Glomerular endothelial cell (primary cell): ENCODE measurements at regions not wholly inside any gene's neighbourhood (a gene's known extent, or its start where the extent isn't known, plus 50 kb on each side); places are given as distances from the start of the nearest gene placed in this dataset.

Experiments used
- DNase-seq: peaks from one replicate; pipeline ENCODE4 v3.0.0-alpha.2; 2011; ENCODE audit warnings: low read depth, low spot score; ENCODE audit errors: extremely low read depth

- DNase-seq = no peak
These were observed 76.1 kb upstream of the CDH5 start for GRCh38 chr16:66290431-66290830.

GRCh38 chr16:66289986-66290385 is 76.5 kb upstream of the CDH5 start:
- DNase-seq = no peak

- DNase-seq = no peak
These were observed 77.3 kb upstream of the CDH5 start for GRCh38 chr16:66289051-66289680.

- no peak for DNase-seq
These were observed 78.6 kb upstream of the CDH5 start for GRCh38 chr16:66287926-66288325.

GRCh38 chr16:66287416-66287815 is 79.1 kb upstream of the CDH5 start:
- no peak for DNase-seq

- DNase-seq = no peak
These were observed 80.0 kb upstream of the CDH5 start for GRCh38 chr16:66286527-66286926.

- DNase-seq = no peak
These were observed 87.8 kb upstream of the CDH5 start for GRCh38 chr16:66278604-66279262.

- no peak for DNase-seq
These were observed 88.4 kb upstream of the CDH5 start for GRCh38 chr16:66278111-66278531.

GRCh38 chr16:66277311-66278070 is 89.0 kb upstream of the CDH5 start:
- no peak for DNase-seq

- peak; percentile 48 for DNase-seq
These were observed 90.6 kb upstream of the CDH5 start for GRCh38 chr16:66275775-66276428.

- DNase-seq = peak; percentile 7
These were observed 92.0 kb upstream of the CDH5 start for GRCh38 chr16:66274335-66275110.

- no peak for DNase-seq
These were observed 92.7 kb upstream of the CDH5 start for GRCh38 chr16:66273644-66274334.

GRCh38 chr16:66273053-66273452 is 93.4 kb upstream of the CDH5 start:
- no peak for DNase-seq

GRCh38 chr16:66272461-66272860 is 94.0 kb upstream of the CDH5 start:
- DNase-seq = no peak

GRCh38 chr16:66271074-66272060 is 95.1 kb upstream of the CDH5 start:
- no peak for DNase-seq

GRCh38 chr16:66270333-66270927 is 96.1 kb upstream of the CDH5 start:
- no peak for DNase-seq

GRCh38 chr16:66269617-66270332 is 96.7 kb upstream of the CDH5 start:
- DNase-seq = no peak
